ENCODE measurements at regions not wholly inside any gene's neighbourhood (a gene's known extent, or its start where the extent isn't known, plus 50 kb on each side); places are given as distances from the start of the nearest gene placed in this dataset.

DNA sequence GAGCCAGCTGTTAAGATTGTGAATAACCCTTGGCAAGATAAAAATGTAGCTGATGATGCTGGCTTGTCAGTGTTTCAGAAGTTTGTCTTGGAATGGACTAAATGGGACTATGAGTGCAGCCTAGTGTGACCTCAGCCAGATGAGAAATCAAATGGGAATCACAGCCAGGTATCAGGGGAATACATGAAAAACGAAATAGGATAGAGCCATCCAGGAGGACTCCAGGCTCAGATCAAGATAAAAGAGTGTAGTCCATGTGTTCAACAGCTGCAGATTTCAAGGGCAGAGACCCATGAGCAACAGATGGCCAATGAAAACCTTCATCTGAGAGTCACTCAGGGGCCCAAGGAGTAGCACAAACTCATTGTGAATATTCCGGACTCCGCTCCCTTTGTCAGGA is 1080.9 kb upstream of the CADM2 start:
- DNase-seq (no peak), ATAC-seq (no peak)
- WGBS (ENCODE audit: insufficient coverage), result 75% methylated on average over 3 of the region's 3 CpGs
- no peak overlapping the region for H3K4me3 Mint-ChIP-seq
- H3K4me1 Mint-ChIP-seq, result no peaks in the 10 kb centered on the region
- Histone ChIP-seq H3K4me1 (ENCODE audit: control insufficient read depth, insufficient read depth, low read length) (no peaks in the 10 kb centered on the region), H3K4me3 (ENCODE audit: low read length) (no peak overlapping the region), H3K27me3 (ENCODE audit: control insufficient read depth, insufficient read depth, low read length) (no peaks in the 10 kb centered on the region), H3K9me3 (ENCODE audit: control insufficient read depth, insufficient read depth, low read length) (peaks cover 4% of the 10 kb centered on the region), H3K36me3 (ENCODE audit: control insufficient read depth, insufficient read depth, low read length) (no peaks in the 10 kb centered on the region), H3K27ac (ENCODE audit: low read length) (no peak overlapping the region)
- no peaks in the 10 kb centered on the region for H3K36me3 Mint-ChIP-seq
- intact Hi-C loops (cut with micrococcal nuclease), result no loop called here
- TF ChIP-seq, protein P1, sequence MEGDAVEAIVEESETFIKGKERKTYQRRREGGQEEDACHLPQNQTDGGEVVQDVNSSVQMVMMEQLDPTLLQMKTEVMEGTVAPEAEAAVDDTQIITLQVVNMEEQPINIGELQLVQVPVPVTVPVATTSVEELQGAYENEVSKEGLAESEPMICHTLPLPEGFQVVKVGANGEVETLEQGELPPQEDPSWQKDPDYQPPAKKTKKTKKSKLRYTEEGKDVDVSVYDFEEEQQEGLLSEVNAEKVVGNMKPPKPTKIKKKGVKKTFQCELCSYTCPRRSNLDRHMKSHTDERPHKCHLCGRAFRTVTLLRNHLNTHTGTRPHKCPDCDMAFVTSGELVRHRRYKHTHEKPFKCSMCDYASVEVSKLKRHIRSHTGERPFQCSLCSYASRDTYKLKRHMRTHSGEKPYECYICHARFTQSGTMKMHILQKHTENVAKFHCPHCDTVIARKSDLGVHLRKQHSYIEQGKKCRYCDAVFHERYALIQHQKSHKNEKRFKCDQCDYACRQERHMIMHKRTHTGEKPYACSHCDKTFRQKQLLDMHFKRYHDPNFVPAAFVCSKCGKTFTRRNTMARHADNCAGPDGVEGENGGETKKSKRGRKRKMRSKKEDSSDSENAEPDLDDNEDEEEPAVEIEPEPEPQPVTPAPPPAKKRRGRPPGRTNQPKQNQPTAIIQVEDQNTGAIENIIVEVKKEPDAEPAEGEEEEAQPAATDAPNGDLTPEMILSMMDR (IDR thresholded peaks at IDR 0.05), result no peak
- peaks cover 6 to 14% of the 10 kb centered on the region in 2 donors for H3K9me3 Mint-ChIP-seq
- H3K27ac Mint-ChIP-seq, result no peak overlapping the region
- no peaks in the 10 kb centered on the region for H3K27me3 Mint-ChIP-seq (ENCODE audit: low read depth in 2 of 2)

DNA sequence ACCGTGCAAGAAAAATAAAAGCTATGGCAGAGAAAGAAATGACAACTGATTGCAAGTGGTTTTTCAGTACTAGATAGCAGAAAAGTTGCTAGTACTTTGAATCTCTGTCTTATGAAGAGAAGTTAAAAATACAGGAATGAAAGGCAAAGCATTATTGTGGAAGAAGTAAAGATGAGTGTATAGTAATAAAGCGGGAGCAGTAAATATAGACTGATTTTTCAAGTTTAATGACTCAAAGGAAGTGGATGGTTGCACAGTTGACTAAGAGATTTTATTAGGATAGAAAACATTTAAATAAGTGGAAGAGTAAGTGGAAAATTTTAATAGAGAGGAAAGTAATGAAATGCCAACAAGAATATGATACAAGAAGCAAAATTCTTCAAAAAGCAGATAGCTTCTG is 1076.1 kb upstream of the CADM2 start:
- Mint-ChIP-seq H3K9me3 (peaks cover 11 to 23% of the 10 kb centered on the region in 2 donors), H3K27me3 (ENCODE audit: low read depth in 2 of 2) (no peaks in the 10 kb centered on the region), H3K27ac (no peak overlapping the region), H3K36me3 (no peaks in the 10 kb centered on the region), H3K4me3 (no peak overlapping the region), H3K4me1 (no peaks in the 10 kb centered on the region)
- Histone ChIP-seq H3K4me3 (ENCODE audit: low read length) (no peak overlapping the region), H3K27ac (ENCODE audit: low read length) (no peak overlapping the region), H3K9me3 (ENCODE audit: control insufficient read depth, insufficient read depth, low read length) (no peaks in the 10 kb centered on the region), H3K4me1 (ENCODE audit: control insufficient read depth, insufficient read depth, low read length) (no peaks in the 10 kb centered on the region), H3K27me3 (ENCODE audit: control insufficient read depth, insufficient read depth, low read length) (no peaks in the 10 kb centered on the region), H3K36me3 (ENCODE audit: control insufficient read depth, insufficient read depth, low read length) (no peaks in the 10 kb centered on the region)
- DNase-seq (no peak), ATAC-seq (no peak)
- TF ChIP-seq, protein P1 (IDR thresholded peaks at IDR 0.05), result no peak
- WGBS (ENCODE audit: insufficient coverage), result 93% methylated on average over 2 of the region's 2 CpGs
- intact Hi-C loops (cut with micrococcal nuclease), result no loop called here

DNA sequence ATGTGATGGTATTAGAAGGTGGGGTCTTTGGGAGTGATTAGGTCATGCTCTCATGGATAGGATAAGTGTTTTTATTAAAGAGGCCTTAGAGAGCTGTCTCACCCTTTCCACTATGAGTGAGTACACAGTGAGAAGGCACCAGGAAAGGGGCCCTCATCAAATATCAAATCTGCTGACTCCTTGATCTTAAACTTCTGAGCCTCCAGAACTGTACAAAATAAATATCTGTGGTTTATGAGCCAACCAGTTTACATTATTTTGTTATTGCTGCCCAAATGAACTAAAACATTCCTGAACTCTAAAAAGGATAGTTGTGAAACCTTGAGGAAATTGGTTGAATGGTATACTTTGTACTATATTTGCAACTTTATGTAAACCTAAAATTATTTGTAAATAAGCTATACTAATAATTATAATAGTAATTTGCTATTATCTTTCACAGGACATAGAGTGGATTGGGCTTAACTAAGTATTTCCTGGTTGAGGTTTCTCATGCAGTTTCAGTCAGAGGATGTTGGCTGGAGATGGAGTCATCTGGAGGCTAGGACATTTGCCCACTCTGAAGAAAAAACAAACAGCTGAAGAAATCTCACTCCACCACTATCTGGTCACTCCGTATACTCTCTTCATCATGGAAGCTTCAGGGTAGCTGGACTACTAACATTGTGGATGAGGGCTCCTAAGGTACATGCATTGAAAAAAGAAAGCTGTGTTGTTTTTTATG is 1068.6 kb upstream of the CADM2 start:
- Mint-ChIP-seq H3K36me3 (no peaks in the 10 kb centered on the region), H3K27me3 (ENCODE audit: low read depth in 2 of 2) (no peaks in the 10 kb centered on the region), H3K9me3 (peaks cover 16 to 27% of the 10 kb centered on the region in 2 donors), H3K27ac (no peak overlapping the region), H3K4me3 (no peak overlapping the region), H3K4me1 (no peaks in the 10 kb centered on the region)
- ATAC-seq (no peak), DNase-seq (no peak)
- intact Hi-C loops (cut with micrococcal nuclease), result no loop called here
- Histone ChIP-seq H3K36me3 (ENCODE audit: control insufficient read depth, insufficient read depth, low read length) (no peaks in the 10 kb centered on the region), H3K4me3 (ENCODE audit: low read length) (no peak overlapping the region), H3K27me3 (ENCODE audit: control insufficient read depth, insufficient read depth, low read length) (no peaks in the 10 kb centered on the region), H3K9me3 (ENCODE audit: control insufficient read depth, insufficient read depth, low read length) (no peaks in the 10 kb centered on the region), H3K27ac (ENCODE audit: low read length) (no peak overlapping the region), H3K4me1 (ENCODE audit: control insufficient read depth, insufficient read depth, low read length) (no peaks in the 10 kb centered on the region)
- WGBS (ENCODE audit: insufficient coverage), result no CpG with 5 or more reads among the region's 1 CpG
- TF ChIP-seq, protein P1 (IDR thresholded peaks at IDR 0.05), result no peak

DNA sequence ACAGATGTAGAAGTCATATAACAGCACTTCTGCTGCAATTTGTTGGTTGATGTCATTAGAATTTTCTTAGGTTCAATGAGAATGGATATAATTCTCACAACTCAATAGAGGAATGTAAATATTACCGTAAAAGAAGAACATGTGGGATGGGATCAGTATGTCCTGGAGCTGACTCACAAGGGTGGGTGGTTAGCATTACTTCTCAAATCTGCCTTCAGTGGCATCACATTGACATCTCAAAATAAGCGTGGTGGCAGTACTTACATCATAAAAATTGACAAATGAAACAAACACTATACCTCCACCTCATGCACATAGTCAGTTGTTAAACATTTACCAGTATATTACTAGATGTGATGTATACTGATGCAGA is 1068.0 kb upstream of the CADM2 start:
- Histone ChIP-seq H3K4me1 (ENCODE audit: control insufficient read depth, insufficient read depth, low read length) (no peaks in the 10 kb centered on the region), H3K27me3 (ENCODE audit: control insufficient read depth, insufficient read depth, low read length) (no peaks in the 10 kb centered on the region), H3K27ac (ENCODE audit: low read length) (no peak overlapping the region), H3K9me3 (ENCODE audit: control insufficient read depth, insufficient read depth, low read length) (no peaks in the 10 kb centered on the region), H3K4me3 (ENCODE audit: low read length) (no peak overlapping the region), H3K36me3 (ENCODE audit: control insufficient read depth, insufficient read depth, low read length) (no peaks in the 10 kb centered on the region)
- intact Hi-C loops (cut with micrococcal nuclease), result no loop called here
- 100% methylated on average over 1 of the region's 2 CpGs for WGBS (ENCODE audit: insufficient coverage)
- no peak overlapping the region for H3K27ac Mint-ChIP-seq
- no peak for ATAC-seq
- DNase-seq, result no peak
- no peak overlapping the region for H3K4me3 Mint-ChIP-seq
- peaks cover 17 to 25% of the 10 kb centered on the region in 2 donors for H3K9me3 Mint-ChIP-seq
- no peaks in the 10 kb centered on the region for H3K4me1 Mint-ChIP-seq
- TF ChIP-seq, protein P1 (IDR thresholded peaks at IDR 0.05), result no peak
- no peaks in the 10 kb centered on the region for H3K36me3 Mint-ChIP-seq
- H3K27me3 Mint-ChIP-seq (ENCODE audit: low read depth in 2 of 2), result no peaks in the 10 kb centered on the region

Data from natural killer cell (primary cell).